HG02642 (cell line): ENCODE measurements at regions not wholly inside any gene's neighbourhood (a gene's known extent, or its start where the extent isn't known, plus 50 kb on each side); places are given as distances from the start of the nearest gene placed in this dataset.

ENCODE experiments used
- ATAC-seq: cut with Tn5 transposase; IDR thresholded peaks from one replicate; pipeline ENCODE4 v1.9.1; 2021; ENCODE audit warnings: mild to moderate bottlenecking; ENCODE audit not compliant: unreplicated experiment, poor library complexity

- ATAC-seq: no peak
Observed at GRCh38 chr16:73724503-73724902, 572.1 kb upstream of the PSMD7 start.

GRCh38 chr16:73717266-73717974 is 579.2 kb upstream of the PSMD7 start:
- ATAC-seq: no peak

GRCh38 chr16:73714976-73715375 is 581.6 kb upstream of the PSMD7 start:
- no peak for ATAC-seq

GRCh38 chr16:73713778-73714495 is 582.7 kb upstream of the PSMD7 start:
- no peak for ATAC-seq

- ATAC-seq: no peak
Observed at GRCh38 chr16:73713251-73713650, 583.4 kb upstream of the PSMD7 start.

GRCh38 chr16:73711406-73712080 is 585.1 kb upstream of the PSMD7 start:
- no peak for ATAC-seq

GRCh38 chr16:73710526-73710925 is 586.1 kb upstream of the PSMD7 start:
- ATAC-seq: no peak

- ATAC-seq: no peak
Observed at GRCh38 chr16:73707863-73708262, 588.8 kb upstream of the PSMD7 start.

GRCh38 chr16:73703891-73704290 is 592.7 kb upstream of the PSMD7 start:
- no peak for ATAC-seq

- no peak for ATAC-seq
Observed at GRCh38 chr16:73697336-73697735, 599.3 kb upstream of the PSMD7 start.

GRCh38 chr16:73692861-73693260 is 603.8 kb upstream of the PSMD7 start:
- ATAC-seq: no peak

GRCh38 chr16:73683804-73684203 is 612.8 kb upstream of the PSMD7 start:
- no peak for ATAC-seq

- ATAC-seq: no peak
Observed at GRCh38 chr16:73672135-73672534, 624.2 kb upstream of the ZFHX3 start.

- ATAC-seq: no peak
Observed at GRCh38 chr16:73670836-73671820, 623.2 kb upstream of the ZFHX3 start.

- no peak for ATAC-seq
Observed at GRCh38 chr16:73669535-73670274, 621.8 kb upstream of the ZFHX3 start.

- no peak for ATAC-seq
Observed at GRCh38 chr16:73663720-73664119, 615.8 kb upstream of the ZFHX3 start.

GRCh38 chr16:73636196-73636595 is 588.3 kb upstream of the ZFHX3 start:
- no peak for ATAC-seq

- no peak for ATAC-seq
Observed at GRCh38 chr16:73629011-73629410, 581.1 kb upstream of the ZFHX3 start.

GRCh38 chr16:73617738-73618137 is 569.8 kb upstream of the ZFHX3 start:
- ATAC-seq: no peak

GRCh38 chr16:73616770-73617169 is 568.8 kb upstream of the ZFHX3 start:
- ATAC-seq: no peak
